HG03439 (cell line): ENCODE measurements at regions not wholly inside any gene's neighbourhood (a gene's known extent, or its start where the extent isn't known, plus 50 kb on each side); places are given as distances from the start of the nearest gene placed in this dataset.

Experiments used
- ATAC-seq: cut with Tn5 transposase; IDR thresholded peaks from one replicate; pipeline ENCODE4 v1.9.1; 2021; ENCODE audit warnings: mild to moderate bottlenecking, moderate library complexity; ENCODE audit not compliant: unreplicated experiment

- ATAC-seq = no peak
Measured at GRCh38 chr13:107866032-107866940, 349.1 kb downstream of the LIG4 start.

DNA sequence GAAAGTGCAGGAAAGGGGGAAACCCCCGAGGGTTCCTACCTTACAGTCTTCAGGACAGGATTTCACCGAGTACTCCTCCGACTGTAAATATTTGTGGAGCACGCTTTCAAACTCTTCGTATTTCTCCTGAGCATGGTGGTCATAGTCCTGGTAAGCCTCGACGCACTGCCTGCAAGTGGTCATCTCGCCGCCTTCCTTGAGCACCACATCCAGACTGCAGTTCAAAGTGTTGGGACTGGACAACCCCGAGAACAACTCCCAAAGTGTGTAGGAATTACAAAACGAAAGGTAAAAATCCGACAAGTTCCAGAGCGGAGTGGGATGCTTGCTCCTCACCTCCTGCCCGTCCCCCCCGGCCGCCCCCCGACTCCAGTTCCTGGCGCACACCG, 349.7 kb downstream of the LIG4 start:
- ATAC-seq = no peak

GRCh38 chr13:107865318-107865575, 350.1 kb downstream of the LIG4 start:
- no peak for ATAC-seq

DNA sequence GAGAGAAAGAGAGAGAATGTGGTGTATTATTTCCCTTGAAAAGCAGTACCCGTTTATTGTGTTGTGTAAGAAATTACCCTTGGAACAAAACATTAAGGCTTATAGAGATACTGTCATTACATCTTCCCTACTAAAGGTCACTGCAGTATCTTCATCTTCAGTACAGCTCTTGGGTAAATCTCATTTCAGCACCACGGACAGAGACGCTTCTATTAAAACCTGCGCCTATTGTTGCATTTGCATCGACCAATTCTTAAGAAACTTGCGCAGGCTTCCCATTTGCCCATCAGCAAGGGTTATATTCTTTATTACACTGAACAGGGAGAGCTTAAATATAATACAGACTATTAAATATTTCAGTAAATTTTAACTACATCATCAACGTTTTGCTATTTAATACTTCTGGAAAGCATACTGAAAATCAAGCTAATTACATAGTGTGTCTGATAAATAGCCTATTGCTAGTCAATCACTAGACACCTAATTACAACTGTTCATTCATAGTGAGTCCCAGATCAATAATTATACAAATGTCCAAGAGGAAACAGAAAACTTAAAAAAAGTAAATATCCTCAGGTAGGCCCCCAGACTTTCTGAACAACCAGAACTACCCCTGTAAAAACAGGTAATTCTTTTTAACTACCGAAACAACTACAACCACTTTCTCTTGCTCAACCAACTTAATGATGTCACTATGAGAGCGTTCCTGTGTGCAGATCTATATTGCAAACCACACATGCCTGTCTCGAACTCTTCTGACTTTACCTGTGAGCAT, 350.6 kb downstream of the LIG4 start:
- no peak for ATAC-seq

- no peak for ATAC-seq
Measured at GRCh38 chr13:107860284-107860683, 355.1 kb downstream of the LIG4 start.

GRCh38 chr13:107854880-107855279, 360.5 kb downstream of the LIG4 start:
- no peak for ATAC-seq

DNA sequence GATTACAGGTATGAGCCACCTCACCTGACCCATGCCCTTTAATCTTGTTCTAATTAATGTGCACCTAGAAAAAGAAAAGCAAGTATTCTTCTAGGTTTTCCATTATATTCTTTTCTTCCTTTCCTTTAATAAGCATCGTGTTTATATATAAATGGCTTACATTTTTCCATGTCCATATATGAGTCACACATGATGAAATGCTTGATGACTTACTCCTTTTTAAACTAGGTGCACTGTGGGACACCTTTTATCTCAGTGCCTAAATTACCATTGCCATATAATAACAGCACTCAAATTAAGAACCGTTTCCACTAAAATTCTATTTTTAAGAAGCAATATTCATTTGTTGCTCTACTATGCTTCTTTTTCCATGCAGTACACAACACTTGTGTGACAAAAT, 363.3 kb downstream of the LIG4 start:
- no peak for ATAC-seq

DNA sequence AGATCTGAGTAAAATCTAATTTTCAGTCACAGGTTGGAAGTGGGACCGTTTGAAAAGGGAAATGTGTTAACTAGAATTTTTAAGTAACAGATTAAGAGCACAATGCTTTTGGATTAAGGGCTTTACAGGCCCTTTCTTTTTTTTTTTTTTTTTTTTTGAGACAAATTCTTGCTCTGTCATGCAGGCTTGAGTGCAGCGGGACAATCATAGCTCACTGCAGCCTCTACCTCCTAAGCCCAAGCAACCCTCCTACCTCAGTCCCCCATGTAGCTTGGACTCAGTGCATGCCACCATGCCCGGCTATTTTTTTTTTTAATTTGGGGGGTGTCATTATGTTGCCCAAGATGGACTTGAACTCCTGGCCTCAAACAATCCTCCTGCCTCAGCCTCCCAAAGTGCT, 363.7 kb downstream of the LIG4 start:
- ATAC-seq = no peak

DNA sequence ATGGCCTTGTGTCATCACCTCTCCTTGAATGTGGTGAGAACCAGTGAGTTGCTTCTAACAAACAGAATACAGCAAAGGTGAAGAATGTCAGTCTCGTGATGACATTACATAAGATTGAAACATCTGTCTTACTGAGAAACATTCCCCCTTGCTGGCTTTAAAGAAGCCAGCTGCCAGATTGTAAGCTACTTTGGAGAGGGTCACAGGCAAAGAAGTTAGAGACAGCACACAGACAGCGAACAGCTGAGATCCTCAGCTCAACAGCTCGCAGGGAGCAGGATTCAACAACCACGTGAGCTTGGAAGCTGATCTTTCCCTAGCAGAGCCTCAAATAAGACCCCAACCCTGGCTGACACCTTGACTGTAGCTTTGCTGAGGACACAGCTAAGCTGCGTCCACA, 367.9 kb downstream of the LIG4 start:
- ATAC-seq = no peak

DNA sequence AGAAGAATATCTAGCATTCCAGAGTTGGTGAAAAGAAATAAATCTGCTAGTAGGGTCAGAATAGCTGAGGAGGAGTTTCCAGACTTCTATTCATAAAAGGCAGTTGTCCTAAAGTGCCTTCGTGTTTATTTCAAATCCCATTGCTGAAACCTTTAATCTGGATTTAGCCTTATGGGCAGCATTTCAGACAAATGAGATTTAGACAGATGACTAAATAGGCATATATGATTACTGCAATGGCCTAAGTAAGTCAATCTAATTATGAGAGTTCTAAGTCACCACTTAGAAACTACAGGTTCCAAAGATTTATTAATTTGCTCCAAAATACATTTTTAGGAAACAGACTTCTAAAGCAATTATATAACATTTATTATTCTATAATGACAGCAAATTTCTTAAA, 368.7 kb downstream of the LIG4 start:
- ATAC-seq = no peak

- no peak for ATAC-seq
Measured at GRCh38 chr13:107845911-107846310, 369.4 kb downstream of the LIG4 start.

DNA sequence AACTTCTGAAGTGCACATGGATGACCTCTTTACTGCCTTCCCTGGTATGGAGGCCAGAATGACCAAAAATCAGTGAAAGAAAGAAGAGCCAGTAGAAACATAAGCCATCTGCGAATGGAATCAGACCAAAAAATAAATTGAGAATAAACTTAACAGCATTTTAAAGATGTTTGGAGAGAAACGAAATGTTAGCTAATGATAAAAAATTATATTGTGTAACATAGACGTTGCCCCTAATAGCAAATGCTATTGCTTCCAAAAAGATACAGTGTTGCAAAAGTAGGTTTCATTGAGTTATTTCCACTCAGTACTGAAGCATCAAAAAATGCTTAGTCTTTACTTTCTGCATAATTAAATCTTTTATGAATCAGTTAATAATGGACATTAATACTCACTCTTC, 371.7 kb downstream of the LIG4 start:
- no peak for ATAC-seq

DNA sequence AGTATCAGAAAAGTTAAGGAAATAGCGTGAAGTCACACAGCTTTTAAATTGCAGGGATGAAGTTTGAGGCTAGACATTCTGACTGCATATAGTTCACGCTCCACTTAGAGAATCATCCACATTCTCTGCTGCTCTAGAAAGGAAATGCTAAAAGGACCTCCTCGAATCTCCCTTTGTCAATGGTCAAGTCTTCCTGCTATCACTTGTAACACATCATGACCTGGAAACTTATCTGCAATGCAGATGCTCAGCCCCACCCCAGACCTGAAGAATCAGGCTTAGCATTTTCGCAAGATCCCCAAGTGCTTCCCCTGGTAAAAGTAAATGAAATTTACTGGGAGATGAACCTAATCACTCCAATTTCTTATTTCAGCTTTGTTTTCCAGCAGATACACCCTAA, 372.1 kb downstream of the LIG4 start:
- ATAC-seq = no peak

DNA sequence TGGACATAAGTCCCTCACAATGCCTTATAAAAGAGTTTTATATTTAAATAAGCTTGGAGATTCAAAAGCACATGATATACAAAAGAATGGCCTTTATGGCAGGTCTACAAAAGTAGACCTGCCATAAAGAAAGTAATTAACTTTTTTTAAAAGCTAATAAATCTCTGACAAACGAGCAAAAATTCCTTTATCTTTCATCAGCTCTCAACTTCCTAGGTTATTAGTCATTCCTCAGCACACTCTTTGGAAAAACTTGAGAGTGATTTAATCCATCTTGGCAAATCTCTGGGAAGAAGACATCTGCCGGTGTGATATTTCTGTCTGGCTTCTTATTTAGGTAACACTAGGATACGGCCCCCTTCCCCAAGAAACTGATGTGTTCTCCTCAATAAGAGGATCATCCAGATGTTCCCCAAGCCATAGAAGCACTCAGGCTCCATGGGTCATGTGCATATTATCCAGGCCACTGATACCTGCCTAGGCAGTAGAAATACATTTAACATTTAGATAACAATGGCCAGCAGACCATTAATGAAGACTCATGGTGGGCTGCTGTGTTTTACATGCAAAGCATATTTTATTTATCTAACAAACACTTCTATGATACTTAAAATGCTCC, 372.7 kb downstream of the LIG4 start:
- ATAC-seq = no peak

- ATAC-seq = no peak
Measured at GRCh38 chr13:107838588-107839161, 376.7 kb downstream of the LIG4 start.

GRCh38 chr13:107836685-107837084, 378.7 kb downstream of the LIG4 start:
- ATAC-seq = no peak

DNA sequence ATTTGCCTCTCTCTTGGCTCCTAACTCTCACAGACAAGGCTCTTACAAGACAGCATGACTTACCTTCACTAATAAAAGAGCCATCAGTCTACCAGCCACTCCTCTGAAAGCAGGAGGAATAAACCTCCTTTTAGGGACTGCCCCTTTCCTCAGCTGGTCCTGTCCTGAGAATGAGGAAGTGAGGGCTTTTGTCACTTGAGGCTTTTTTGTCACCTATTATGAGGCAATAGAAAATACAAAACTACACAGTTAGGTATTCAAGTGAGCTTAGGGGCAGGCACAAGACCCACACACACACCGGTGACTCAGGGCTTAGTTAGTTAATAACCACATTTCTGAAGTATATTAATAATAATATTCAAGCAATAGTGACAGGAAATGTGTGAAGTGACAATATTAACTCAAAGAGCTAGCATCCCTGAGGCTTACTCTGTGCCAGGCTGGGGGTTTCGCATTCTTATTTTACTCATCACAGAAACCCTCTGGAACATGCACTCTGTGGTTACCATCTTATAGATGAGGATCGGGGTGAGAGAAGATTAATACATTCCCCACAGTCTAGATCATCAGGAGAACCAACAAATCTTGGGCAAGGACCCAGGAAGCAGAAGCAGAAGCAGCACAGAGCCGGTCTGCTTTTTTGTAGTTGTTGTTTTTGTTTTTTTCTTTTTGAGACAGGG, 379.9 kb downstream of the LIG4 start:
- no peak for ATAC-seq

DNA sequence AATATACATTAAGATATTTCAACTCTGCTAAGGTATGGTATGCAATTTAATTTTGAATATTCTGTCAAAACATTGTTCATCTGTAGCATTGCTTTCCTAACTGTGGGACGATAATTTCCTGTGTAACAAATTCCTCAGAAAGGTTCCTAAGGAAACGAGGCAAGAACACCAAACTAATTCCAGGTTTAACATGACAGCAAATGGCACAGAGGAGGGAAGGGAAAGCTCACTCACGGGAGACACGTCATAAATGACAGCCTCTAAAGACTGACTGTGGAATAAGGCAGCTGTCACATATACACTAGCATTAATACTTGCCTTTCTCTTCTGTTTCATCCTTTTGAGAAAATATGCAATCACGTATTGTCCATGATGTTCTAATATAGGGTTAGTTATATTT, 380.6 kb downstream of the LIG4 start:
- no peak for ATAC-seq

GRCh38 chr13:107834281-107834680, 381.1 kb downstream of the LIG4 start:
- ATAC-seq = no peak

- no peak for ATAC-seq
Measured at GRCh38 chr13:107832500-107833100, 382.7 kb downstream of the LIG4 start.

GRCh38 chr13:107830804-107831203, 384.5 kb downstream of the LIG4 start:
- ATAC-seq = no peak
